Peyer's patch (tissue), 4 donors: ENCODE measurements at regions not wholly inside any gene's neighbourhood (a gene's known extent, or its start where the extent isn't known, plus 50 kb on each side); places are given as distances from the start of the nearest gene placed in this dataset.
A peak's percentile ranks its signal among the peaks of the same experiment; 100 is the strongest.

Source experiments
- DNase-seq, 3 donors: peaks; one replicate each; pipeline ENCODE4 v3.0.0-alpha.2; 2017 to 2019
- H3K27ac ChIP-seq, 4 donors: fragments of 200-600 bp; sonication (generic); one replicate each; pipeline ENCODE4 v1.5.1; 2016 to 2019
- H3K27me3 ChIP-seq, 2 donors: fragments of 200-600 bp; sonication (generic); one replicate each; pipeline ENCODE4 v1.5.1; 2019
- H3K36me3 ChIP-seq, 3 donors: fragments of 200-600 bp; sonication (generic); one replicate each; pipeline ENCODE4 v1.5.1; 2016 to 2019
- H3K4me1 ChIP-seq, 4 donors: fragments of 200-600 bp; sonication (generic); one replicate each; pipeline ENCODE4 v1.5.1; 2016 to 2019
- H3K4me3 ChIP-seq, 4 donors: fragments of 200-600 bp; sonication (generic); 1 replicate in 3 of 4; 2 replicates in 1 of 4; pipeline ENCODE4 v1.5.1; 2016 to 2019; ENCODE audit warnings: mild to moderate bottlenecking in 1 of 4
- H3K9me3 ChIP-seq, 4 donors: fragments of 200-600 bp; sonication (generic); one replicate each; pipeline ENCODE4 v1.5.1; 2016 to 2019; ENCODE audit warnings: mild to moderate bottlenecking in 1 of 4
- CTCF ChIP-seq, 6 experiments: fragments of 450-650 bp in 4 of 6; fragments of 200-600 bp in 2 of 6; sonication (generic) in 1 of 6; IDR thresholded peaks; one replicate each; pipeline ENCODE4 v1.5.1; 2017 to 2019; ENCODE audit warnings: antibody characterized with exemption in 6 of 6, mild to moderate bottlenecking in 3 of 6, moderate library complexity in 1 of 6
- POLR2A ChIP-seq, 2 donors: fragments of 450-650 bp; IDR thresholded peaks; one replicate each; pipeline ENCODE4 v1.5.1; 2017; ENCODE audit warnings: antibody characterized with exemption in 2 of 2, mild to moderate bottlenecking in 2 of 2, moderate library complexity in 2 of 2

GRCh38 chr12:77696183-77696582 is 134.5 kb upstream of the NAV3 start:
- H3K4me3 ChIP-seq: no peak overlapping the region
- H3K27me3 ChIP-seq: no peaks in the 10 kb centered on the region
- DNase-seq: no peak
- TF ChIP-seq POLR2A (IDR thresholded peaks at IDR 0.05) (no peak), CTCF (IDR thresholded peaks at IDR 0.05) (no peak)
- H3K36me3 ChIP-seq: no peaks in the 10 kb centered on the region
- no peak overlapping the region for H3K27ac ChIP-seq
- H3K4me1 ChIP-seq: no peaks in the 10 kb centered on the region
- H3K9me3 ChIP-seq: no peaks in the 10 kb centered on the region

GRCh38 chr12:77689510-77690086 is 141.1 kb upstream of the NAV3 start:
- TF ChIP-seq POLR2A (IDR thresholded peaks at IDR 0.05): no peak
- TF ChIP-seq CTCF (IDR thresholded peaks at IDR 0.05): no peak
- Histone ChIP-seq H3K4me1 (no peaks in the 10 kb centered on the region), H3K4me3 (no peak overlapping the region), H3K36me3 (no peaks in the 10 kb centered on the region), H3K9me3 (no peaks in the 10 kb centered on the region), H3K27me3 (no peaks in the 10 kb centered on the region), H3K27ac (no peak overlapping the region)
- DNase-seq: no peak

- DNase-seq: no peak
- H3K4me1 ChIP-seq: no peaks in the 10 kb centered on the region
- no peaks in the 10 kb centered on the region for H3K9me3 ChIP-seq
- no peaks in the 10 kb centered on the region for H3K36me3 ChIP-seq
- TF ChIP-seq POLR2A (IDR thresholded peaks at IDR 0.05) (no peak), CTCF (IDR thresholded peaks at IDR 0.05) (no peak)
- no peaks in the 10 kb centered on the region for H3K27me3 ChIP-seq
- H3K27ac ChIP-seq: no peak overlapping the region
- H3K4me3 ChIP-seq: no peak overlapping the region
These were observed 143.4 kb upstream of the NAV3 start for GRCh38 chr12:77687321-77687720.

- Histone ChIP-seq H3K36me3 (no peaks in the 10 kb centered on the region), H3K4me1 (no peaks in the 10 kb centered on the region), H3K9me3 (no peaks in the 10 kb centered on the region), H3K27me3 (no peaks in the 10 kb centered on the region), H3K4me3 (no peak overlapping the region), H3K27ac (no peak overlapping the region)
- DNase-seq: no peak
- TF ChIP-seq POLR2A (IDR thresholded peaks at IDR 0.05) (no peak), CTCF (IDR thresholded peaks at IDR 0.05) (no peak)
These were observed 143.9 kb upstream of the NAV3 start for GRCh38 chr12:77686760-77687159.

GRCh38 chr12:77685901-77686300 is 144.8 kb upstream of the NAV3 start:
- no peaks in the 10 kb centered on the region for H3K27me3 ChIP-seq
- no peak overlapping the region for H3K4me3 ChIP-seq
- TF ChIP-seq POLR2A (IDR thresholded peaks at IDR 0.05): no peak
- no peak for TF ChIP-seq CTCF (IDR thresholded peaks at IDR 0.05)
- DNase-seq: no peak
- H3K27ac ChIP-seq: no peak overlapping the region
- H3K9me3 ChIP-seq: no peaks in the 10 kb centered on the region
- H3K36me3 ChIP-seq: no peaks in the 10 kb centered on the region
- no peaks in the 10 kb centered on the region for H3K4me1 ChIP-seq

- Histone ChIP-seq H3K36me3 (no peaks in the 10 kb centered on the region), H3K27me3 (no peaks in the 10 kb centered on the region), H3K4me1 (no peaks in the 10 kb centered on the region), H3K9me3 (no peaks in the 10 kb centered on the region), H3K27ac (no peak overlapping the region), H3K4me3 (no peak overlapping the region)
- no peak for TF ChIP-seq POLR2A (IDR thresholded peaks at IDR 0.05)
- TF ChIP-seq CTCF (IDR thresholded peaks at IDR 0.05): peak in 4 of 6 experiments; percentile 23 to 46 (median 43)
- DNase-seq: no peak
These were observed 145.6 kb upstream of the NAV3 start for GRCh38 chr12:77685112-77685511.
